NCI-H1092 treated with DMSO at 0.1 percent for 48 hours (cell line): ENCODE measurements at regions not wholly inside any gene's neighbourhood (a gene's known extent, or its start where the extent isn't known, plus 50 kb on each side); places are given as distances from the start of the nearest gene placed in this dataset.

ENCODE experiments used
- DNase-seq: peaks from one replicate; lab custom pipeline; 2025; lab: John Stamatoyannopoulos, UW

DNA sequence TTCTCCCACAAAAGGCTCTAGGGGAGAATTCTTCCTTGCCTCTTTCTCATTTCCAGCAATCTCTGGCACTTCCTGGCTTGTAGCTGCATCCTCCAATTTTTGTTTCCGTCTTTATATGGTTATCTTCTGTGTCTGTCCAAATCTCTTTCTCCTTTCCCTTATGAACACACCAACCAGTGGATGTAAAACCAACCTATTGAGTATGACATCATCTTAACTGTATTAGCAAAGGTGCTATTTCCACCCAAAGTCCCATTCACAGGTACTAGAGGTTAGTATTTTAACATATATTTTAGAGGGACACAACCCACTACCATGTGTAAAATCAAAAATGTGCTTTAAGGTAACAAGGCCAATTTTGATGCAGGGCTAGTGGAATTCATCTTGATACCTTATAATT lies 129.0 kb downstream of the RAP2A start:
- DNase-seq, result no peak

GRCh38 chr13:97564956-97565355 lies 131.0 kb downstream of the RAP2A start:
- DNase-seq, result no peak

- no peak for DNase-seq
Measured at GRCh38 chr13:97565906-97566305, 131.9 kb downstream of the RAP2A start.

- no peak for DNase-seq
Measured at GRCh38 chr13:97566907-97567306, 132.9 kb downstream of the RAP2A start.

DNA sequence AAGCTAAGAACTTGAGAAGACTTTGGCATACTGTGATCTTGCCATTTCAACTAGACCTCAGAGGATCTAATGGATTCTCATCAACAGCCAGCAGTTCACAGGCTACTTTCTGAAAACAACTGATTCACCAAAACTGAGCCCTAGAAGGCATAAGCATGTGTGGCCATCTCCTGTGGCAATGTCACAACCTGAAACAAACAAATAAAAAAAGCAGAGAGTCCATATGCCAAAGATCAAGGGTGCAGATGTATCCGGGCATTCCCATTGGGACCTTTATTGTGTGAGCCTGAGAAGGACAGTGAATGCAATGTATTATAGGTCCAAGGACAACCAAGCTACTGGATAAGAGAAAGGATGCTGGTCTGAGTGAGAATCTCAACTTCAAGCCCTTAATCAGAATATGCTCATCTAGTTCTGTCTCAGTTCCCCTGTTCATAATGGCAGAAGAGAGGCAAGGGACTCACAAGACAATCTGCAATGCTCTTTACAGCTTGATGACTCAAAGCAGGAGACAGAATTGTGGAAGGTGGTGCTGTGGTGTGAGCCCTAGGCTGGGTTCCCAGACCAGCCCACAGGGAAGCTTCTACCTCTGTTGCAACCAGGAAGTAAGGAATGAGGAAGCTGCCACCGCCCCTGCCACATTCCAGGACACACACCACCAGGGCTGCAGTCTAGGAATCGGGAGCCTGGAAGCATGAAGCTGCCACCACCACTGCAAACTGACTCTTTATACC lies 133.7 kb downstream of the RAP2A start:
- DNase-seq, result no peak

DNA sequence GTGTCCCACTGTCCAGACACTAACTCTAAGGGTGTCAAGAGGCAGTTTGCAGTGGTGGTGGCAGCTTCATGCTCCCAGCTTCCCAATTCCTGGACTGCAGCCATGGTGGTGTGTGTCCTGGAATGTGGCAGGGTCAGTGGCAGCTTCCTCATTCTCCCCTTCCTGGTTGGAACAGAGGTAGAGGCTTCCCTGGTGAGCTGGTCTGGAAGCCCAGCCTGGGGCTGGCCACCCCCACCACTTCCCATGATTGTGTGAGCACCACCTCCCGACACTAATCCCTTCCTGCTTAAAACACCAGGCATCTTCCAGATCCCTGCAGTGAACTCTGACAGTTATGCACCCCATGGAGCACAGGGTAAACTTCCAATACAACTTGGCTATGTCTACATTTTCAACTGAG lies 134.9 kb downstream of the RAP2A start:
- no peak for DNase-seq

DNA sequence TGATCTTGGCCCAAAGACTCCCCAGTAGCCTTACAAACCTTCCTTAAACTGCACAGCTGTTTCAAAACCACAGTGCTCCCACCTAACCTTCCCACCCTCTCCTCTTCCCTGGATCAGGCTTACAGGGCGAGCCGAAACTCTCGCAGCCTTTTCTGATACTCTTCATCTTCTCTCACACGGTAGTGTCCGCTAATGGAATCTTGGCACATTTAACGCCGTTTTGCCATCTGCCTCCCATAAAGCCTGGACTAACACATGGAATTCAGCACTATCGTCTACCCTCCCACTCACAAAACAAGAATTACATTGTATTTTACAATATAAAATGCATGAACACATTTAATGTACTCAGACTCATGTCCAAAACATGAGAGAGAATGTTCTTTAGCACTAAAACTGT lies 135.9 kb downstream of the RAP2A start:
- no peak for DNase-seq

DNA sequence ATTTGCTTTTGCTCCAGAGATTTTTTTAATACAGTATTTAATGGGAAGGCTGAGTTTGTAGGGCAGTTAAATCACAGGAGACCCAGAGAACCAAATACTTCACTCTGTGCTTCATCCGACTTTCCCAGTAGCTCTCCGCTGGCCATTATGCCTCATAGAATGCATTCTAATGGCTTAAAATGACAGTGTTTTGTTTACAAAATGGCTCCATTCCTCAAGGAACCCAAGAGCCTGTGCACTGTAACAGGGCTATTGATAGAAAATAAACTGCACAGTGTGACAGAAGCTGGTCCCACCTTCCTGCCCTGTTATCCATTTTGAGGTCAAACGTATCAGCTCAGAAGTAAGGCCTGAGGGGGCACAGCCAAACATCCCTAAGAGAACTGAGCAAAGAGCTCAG lies 136.5 kb downstream of the RAP2A start:
- DNase-seq, result no peak

- DNase-seq, result no peak
Measured at GRCh38 chr13:97573011-97573410, 139.0 kb downstream of the RAP2A start.

DNA sequence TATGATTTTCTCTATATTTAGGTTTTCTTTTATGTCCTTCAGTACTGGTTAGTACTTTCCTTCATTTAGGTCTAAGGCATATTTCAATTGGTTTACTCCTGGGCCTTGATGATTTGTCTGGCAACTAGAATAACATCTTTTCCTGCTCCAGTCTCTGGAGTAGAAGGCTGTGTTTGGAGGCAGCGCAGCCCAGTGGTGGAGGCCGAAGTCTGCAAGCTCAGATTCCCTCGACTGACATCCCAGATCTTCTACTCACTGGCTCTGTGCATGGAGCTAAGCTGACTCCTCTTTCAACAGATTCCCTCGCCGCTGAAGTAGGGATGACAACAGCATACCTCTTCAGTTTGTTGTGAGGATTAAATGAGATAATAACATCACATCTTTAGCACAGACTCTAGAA lies 141.0 kb downstream of the RAP2A start:
- peak; percentile 66 for DNase-seq

- DNase-seq, result no peak
Measured at GRCh38 chr13:97577026-97577425, 143.1 kb downstream of the RAP2A start.

GRCh38 chr13:97582170-97582569 lies 148.2 kb downstream of the RAP2A start:
- DNase-seq, result no peak

GRCh38 chr13:97583907-97584497 lies 150.0 kb downstream of the RAP2A start:
- DNase-seq, result no peak

- DNase-seq, result no peak
Measured at GRCh38 chr13:97586941-97587340, 153.0 kb downstream of the RAP2A start.

GRCh38 chr13:97588993-97589392 lies 155.0 kb downstream of the RAP2A start:
- DNase-seq, result no peak

- no peak for DNase-seq
Measured at GRCh38 chr13:97600458-97601075, 166.6 kb downstream of the RAP2A start.

- DNase-seq, result no peak
Measured at GRCh38 chr13:97615266-97615665, 181.3 kb downstream of the RAP2A start.

DNA sequence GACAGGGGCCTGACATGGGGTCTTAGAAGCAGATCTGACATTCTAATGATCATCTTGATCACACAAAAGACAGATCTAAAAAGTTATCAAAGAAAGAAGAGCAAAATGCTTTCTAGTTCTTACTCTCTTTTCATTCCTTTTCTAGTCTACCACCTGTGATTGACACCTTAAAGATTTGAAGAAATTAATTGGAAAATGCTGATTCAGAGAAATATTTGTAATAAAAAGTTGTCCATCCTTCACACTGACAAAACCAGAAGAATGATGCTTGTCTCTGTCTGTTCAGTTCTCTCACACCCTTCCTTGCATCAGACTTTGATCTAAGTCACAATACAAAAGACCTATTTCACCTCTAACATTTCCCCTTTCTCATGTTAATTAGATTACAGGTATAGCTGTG lies 182.4 kb downstream of the RAP2A start:
- no peak for DNase-seq

DNA sequence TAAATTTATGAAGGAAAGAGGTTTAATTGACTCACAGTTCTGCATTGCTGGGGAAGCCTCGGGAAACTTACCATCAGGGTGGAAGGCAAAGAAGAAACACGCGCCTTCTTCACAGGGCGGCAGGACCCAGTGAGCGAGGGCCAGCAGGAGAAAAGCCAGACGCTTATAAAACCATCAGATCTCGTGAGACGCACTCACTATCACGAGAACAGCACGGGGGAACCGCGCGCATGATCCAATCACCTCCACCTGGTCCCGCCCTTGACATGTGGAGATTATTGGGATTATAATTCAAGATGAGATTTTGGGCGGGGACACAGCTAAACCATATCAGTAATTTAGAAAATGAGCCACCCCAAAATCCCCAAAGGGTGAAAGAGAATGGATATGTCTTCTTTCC lies 187.1 kb downstream of the RAP2A start:
- no peak for DNase-seq

DNA sequence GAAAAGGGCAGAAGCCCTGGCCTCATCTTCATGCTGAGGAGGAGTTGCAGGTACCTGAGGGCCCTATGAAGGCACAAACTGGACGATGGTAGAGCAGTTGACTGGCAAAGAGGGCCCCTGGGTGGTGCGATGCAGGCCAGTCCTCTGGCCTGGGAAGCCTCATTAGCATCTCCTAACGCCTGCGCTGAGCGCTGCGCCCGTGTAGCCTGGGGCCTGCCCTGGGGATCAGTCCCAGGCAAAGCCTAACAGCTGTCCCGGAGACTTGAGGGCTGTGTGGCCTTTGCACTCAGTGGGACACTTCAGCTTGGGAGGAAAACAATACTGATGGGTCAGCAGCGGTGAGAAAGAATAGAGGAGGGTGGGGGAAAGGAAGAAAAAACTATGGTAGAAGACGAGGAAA lies 187.7 kb downstream of the RAP2A start:
- no peak for DNase-seq

GRCh38 chr13:97627566-97627965 lies 193.6 kb downstream of the RAP2A start:
- DNase-seq, result peak; percentile 56

GRCh38 chr13:97629601-97630272 lies 195.8 kb downstream of the RAP2A start:
- DNase-seq, result peak; percentile 75

GRCh38 chr13:97630725-97631124 lies 196.8 kb downstream of the RAP2A start:
- no peak for DNase-seq
